ENCODE measurements at regions not wholly inside any gene's neighbourhood (a gene's known extent, or its start where the extent isn't known, plus 50 kb on each side); places are given as distances from the start of the nearest gene placed in this dataset.

- TF ChIP-seq CTCF (IDR thresholded peaks at IDR 0.05) = no peak
- no peak for TF ChIP-seq POLR2A (IDR thresholded peaks at IDR 0.05)
Observed at GRCh38 chr2:134190062-134190806, 63.6 kb upstream of the MGAT5 start.

Data from gastroesophageal sphincter (tissue), 3 donors.